ENCODE measurements at regions not wholly inside any gene's neighbourhood (a gene's known extent, or its start where the extent isn't known, plus 50 kb on each side); places are given as distances from the start of the nearest gene placed in this dataset.

DNA sequence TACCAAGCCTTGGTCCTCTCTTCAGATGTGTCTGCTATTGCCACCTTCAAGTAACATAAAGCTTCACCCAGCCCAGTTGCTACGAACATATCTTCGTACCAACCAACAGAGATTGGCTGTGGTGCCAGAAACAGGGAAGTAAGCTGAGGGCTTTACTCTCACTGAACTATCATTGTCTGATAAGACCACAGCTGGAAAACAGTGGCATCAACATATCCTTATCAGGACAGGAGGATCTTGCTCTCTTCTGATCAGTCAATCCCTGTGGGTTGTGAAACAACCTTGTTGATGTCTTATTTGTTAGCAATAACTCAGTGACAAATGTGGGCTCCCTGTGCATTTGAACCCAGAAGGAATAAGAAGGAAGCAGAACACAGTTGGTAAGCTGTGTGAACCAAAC lies 446.3 kb upstream of the MAF start:
- intact Hi-C loops (cut with micrococcal nuclease) = no loop called here
- ChIA-PET POLR2A (no interaction called here), CTCF (no interaction called here)
- FAIRE-seq (no peak), DNase-seq (ENCODE audit: low read depth, low spot score) (no peak)
- TF ChIP-seq POLR2A (IDR thresholded peaks at IDR 0.05; ENCODE audit: low read depth, low read length) (no peak), GATA2 (IDR thresholded peaks at IDR 0.05; ENCODE audit: insufficient read depth, insufficient read length, low read depth, low read length) (no peak), MYC (IDR thresholded peaks at IDR 0.05; ENCODE audit: low read depth, low read length) (no peak), FOS (IDR thresholded peaks at IDR 0.05; ENCODE audit: borderline replicate concordance, insufficient read depth, low read length) (no peak), POLR2AphosphoS5 (IDR thresholded peaks at IDR 0.05; ENCODE audit: insufficient read depth, low read depth, low read length) (no peak), EZH2 (IDR thresholded peaks at IDR 0.05; ENCODE audit: borderline replicate concordance, low read depth, low read length, severe bottlenecking) (no peak)
- H3K79me2 ChIP-seq (ENCODE audit: control insufficient read depth, insufficient read depth, low read length) = no peaks in the 10 kb centered on the region
- H3K36me3 ChIP-seq (ENCODE audit: control insufficient read depth in 2 of 2, extremely low read depth in 1 of 2, insufficient read depth in 2 of 2, low read length in 2 of 2) = no peaks in the 10 kb centered on the region
- dilution Hi-C loops (cut with MboI; ENCODE audit: extremely low pct_ligation_motif_present, low sequenced_read_pairs) = no loop called here
- no TSS peak for BruUV-seq (replicated peaks)
- H2AFZ ChIP-seq (ENCODE audit: low read depth, low read length) = no peak overlapping the region
- H3K9me3 ChIP-seq (replicated peaks; ENCODE audit: control insufficient read depth, insufficient read depth, low read length) = no peaks in the 10 kb centered on the region
- H3K9ac ChIP-seq (replicated peaks; ENCODE audit: extremely low read depth, insufficient read depth, low read length) = no peak overlapping the region
- no peaks in the 10 kb centered on the region for H3K9me1 ChIP-seq (replicated peaks; ENCODE audit: control insufficient read depth, extremely low read depth, insufficient read depth, low read length)
- H3K4me1 ChIP-seq (ENCODE audit: control insufficient read depth, extremely low read depth, insufficient read depth, low read length) = no peaks in the 10 kb centered on the region
- H3K27ac ChIP-seq (ENCODE audit: insufficient read depth, low read depth, low read length) = no peak overlapping the region
- no peaks in the 10 kb centered on the region for H3K27me3 ChIP-seq (ENCODE audit: control insufficient read depth in 2 of 2, insufficient read depth in 2 of 2, low read length in 2 of 2)
- H3K4me3 ChIP-seq (replicated peaks in 1 of 3; ENCODE audit: insufficient read depth in 1 of 3, low read depth in 1 of 3, low read length in 3 of 3) = no peak overlapping the region
- H4K20me1 ChIP-seq (replicated peaks; ENCODE audit: control insufficient read depth, extremely low read depth, insufficient read depth, low read length) = no peaks in the 10 kb centered on the region
- no peak overlapping the region for H3K4me2 ChIP-seq (ENCODE audit: insufficient read depth, low read length)

DNA sequence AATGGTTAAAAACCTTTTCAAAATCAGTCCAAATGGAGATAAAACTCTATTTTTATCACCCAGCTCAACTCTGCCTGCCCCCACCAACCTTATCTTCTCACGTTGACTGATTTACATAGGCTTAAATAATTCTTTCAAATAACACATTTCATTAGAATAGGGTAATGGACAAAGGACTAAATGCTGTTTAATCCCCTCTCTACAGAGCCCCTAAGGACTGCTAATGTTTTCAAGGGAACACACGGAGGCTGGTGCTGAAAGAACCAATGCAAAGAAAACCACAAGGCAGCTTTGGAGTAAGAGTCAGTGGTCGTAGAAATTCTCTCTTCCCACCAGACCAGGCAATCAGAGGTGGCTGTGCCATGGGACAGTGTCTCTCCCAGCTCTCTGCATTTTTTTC lies 445.7 kb upstream of the MAF start:
- CTCF ChIA-PET = no interaction called here
- FAIRE-seq = no peak
- dilution Hi-C loops (cut with MboI; ENCODE audit: extremely low pct_ligation_motif_present, low sequenced_read_pairs) = no loop called here

More for the DNA sequence above, 445.7 kb upstream of the MAF start:
- no peak for TF ChIP-seq EZH2 (IDR thresholded peaks at IDR 0.05; ENCODE audit: borderline replicate concordance, low read depth, low read length, severe bottlenecking)
- TF ChIP-seq JUN (IDR thresholded peaks at IDR 0.05; ENCODE audit: borderline replicate concordance, insufficient read depth, insufficient read length, low read depth) = no peak
- no peak for TF ChIP-seq GATA2 (IDR thresholded peaks at IDR 0.05; ENCODE audit: insufficient read depth, insufficient read length, low read depth, low read length)
- TF ChIP-seq, protein P1, sequence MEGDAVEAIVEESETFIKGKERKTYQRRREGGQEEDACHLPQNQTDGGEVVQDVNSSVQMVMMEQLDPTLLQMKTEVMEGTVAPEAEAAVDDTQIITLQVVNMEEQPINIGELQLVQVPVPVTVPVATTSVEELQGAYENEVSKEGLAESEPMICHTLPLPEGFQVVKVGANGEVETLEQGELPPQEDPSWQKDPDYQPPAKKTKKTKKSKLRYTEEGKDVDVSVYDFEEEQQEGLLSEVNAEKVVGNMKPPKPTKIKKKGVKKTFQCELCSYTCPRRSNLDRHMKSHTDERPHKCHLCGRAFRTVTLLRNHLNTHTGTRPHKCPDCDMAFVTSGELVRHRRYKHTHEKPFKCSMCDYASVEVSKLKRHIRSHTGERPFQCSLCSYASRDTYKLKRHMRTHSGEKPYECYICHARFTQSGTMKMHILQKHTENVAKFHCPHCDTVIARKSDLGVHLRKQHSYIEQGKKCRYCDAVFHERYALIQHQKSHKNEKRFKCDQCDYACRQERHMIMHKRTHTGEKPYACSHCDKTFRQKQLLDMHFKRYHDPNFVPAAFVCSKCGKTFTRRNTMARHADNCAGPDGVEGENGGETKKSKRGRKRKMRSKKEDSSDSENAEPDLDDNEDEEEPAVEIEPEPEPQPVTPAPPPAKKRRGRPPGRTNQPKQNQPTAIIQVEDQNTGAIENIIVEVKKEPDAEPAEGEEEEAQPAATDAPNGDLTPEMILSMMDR (IDR thresholded peaks at IDR 0.05; ENCODE audit: extremely low read depth in 1 of 2, insufficient read depth in 1 of 2, low read depth in 1 of 2, low read length in 2 of 2) = no peak
- TF ChIP-seq POLR2AphosphoS5 (IDR thresholded peaks at IDR 0.05; ENCODE audit: insufficient read depth, low read depth, low read length) = no peak
- no peak for TF ChIP-seq MYC (IDR thresholded peaks at IDR 0.05; ENCODE audit: low read depth, low read length)
- TF ChIP-seq POLR2A (IDR thresholded peaks at IDR 0.05; ENCODE audit: low read depth, low read length) = no peak
- TF ChIP-seq, protein P2, sequence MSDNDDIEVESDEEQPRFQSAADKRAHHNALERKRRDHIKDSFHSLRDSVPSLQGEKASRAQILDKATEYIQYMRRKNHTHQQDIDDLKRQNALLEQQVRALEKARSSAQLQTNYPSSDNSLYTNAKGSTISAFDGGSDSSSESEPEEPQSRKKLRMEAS (IDR thresholded peaks at IDR 0.05; ENCODE audit: insufficient read depth, insufficient read length) = no peak
- intact Hi-C loops (cut with micrococcal nuclease) = no loop called here
- Histone ChIP-seq H3K9me3 (replicated peaks; ENCODE audit: control insufficient read depth, insufficient read depth, low read length) (no peaks in the 10 kb centered on the region), H3K4me1 (ENCODE audit: control insufficient read depth, extremely low read depth, insufficient read depth, low read length) (no peaks in the 10 kb centered on the region), H3K9ac (replicated peaks; ENCODE audit: extremely low read depth, insufficient read depth, low read length) (no peak overlapping the region), H3K9me1 (replicated peaks; ENCODE audit: control insufficient read depth, extremely low read depth, insufficient read depth, low read length) (no peaks in the 10 kb centered on the region), H3K79me2 (ENCODE audit: control insufficient read depth, insufficient read depth, low read length) (no peaks in the 10 kb centered on the region), H2AFZ (ENCODE audit: low read depth, low read length) (no peak overlapping the region), H4K20me1 (replicated peaks; ENCODE audit: control insufficient read depth, extremely low read depth, insufficient read depth, low read length) (no peaks in the 10 kb centered on the region), H3K4me2 (ENCODE audit: insufficient read depth, low read length) (no peak overlapping the region), H3K4me3 (replicated peaks in 1 of 3; ENCODE audit: insufficient read depth in 1 of 3, low read depth in 1 of 3, low read length in 3 of 3) (no peak overlapping the region), H3K27ac (ENCODE audit: insufficient read depth, low read depth, low read length) (no peak overlapping the region), H3K36me3 (ENCODE audit: control insufficient read depth in 2 of 2, extremely low read depth in 1 of 2, insufficient read depth in 2 of 2, low read length in 2 of 2) (no peaks in the 10 kb centered on the region), H3K27me3 (ENCODE audit: control insufficient read depth in 2 of 2, insufficient read depth in 2 of 2, low read length in 2 of 2) (no peaks in the 10 kb centered on the region)
- no peak for DNase-seq (ENCODE audit: low read depth, low spot score)
- no TSS peak for BruUV-seq (replicated peaks)
- POLR2A ChIA-PET = no interaction called here

Data from endothelial cell of umbilical vein (primary cell).